HepG2 (cell line): ENCODE measurements at regions not wholly inside any gene's neighbourhood (a gene's known extent, or its start where the extent isn't known, plus 50 kb on each side); places are given as distances from the start of the nearest gene placed in this dataset.

Source experiments
- ATAC-seq: fragments of 200-7000 bp; cut with Tn5 transposase; 3 replicates; pipeline ENCODE4 v1.9.1; 2020; ENCODE audit warnings: mild to moderate bottlenecking, moderate library complexity
- BruUV-seq: library from RNA; stranded (reverse); fragments of 400-500 nt; replicated peaks from 2 replicates; lab custom pipeline; 2021; lab: Mats Ljungman, UMichigan
- CTCF ChIA-PET: fragments of 300-600 bp; formaldehyde crosslinking; extraction: SDS; loops from one replicate; lab custom pipeline; 2021; ENCODE audit warnings: low total read pairs, inconsistent platforms, low intra/inter-chr PET ratio; lab: Yijun Ruan, JAX
- POLR2A ChIA-PET: fragments of 350-600 bp; sonication (Branson Sonifier 250); formaldehyde crosslinking; loops from one replicate; lab custom pipeline; 2020; ENCODE audit warnings: antibody characterized with exemption, inconsistent platforms; lab: Yijun Ruan, JAX
- DNase-seq: peaks from one replicate; pipeline ENCODE4 v3.0.0-alpha.2; 2015; ENCODE audit warnings: low spot score
- FAIRE-seq: peaks from 3 replicates; lab custom pipeline; 2011; peaks lifted over from hg19 to GRCh38; lab: Jason Lieb, UNC
- H2AFZ ChIP-seq: one replicate; pipeline ENCODE4 v1.6.1; 2011; ENCODE audit warnings: low read length, inconsistent platforms
- H3K27ac ChIP-seq: fragments of 300-600 bp; 3 replicates; pipeline ENCODE4 v1.8.0; 2011; ENCODE audit warnings: mixed run types, mild to moderate bottlenecking, mixed read lengths, low read length, inconsistent platforms; ENCODE audit not compliant: insufficient read depth; ENCODE audit errors: extremely low read length
- H3K27me3 ChIP-seq, 2 experiments: fragments of 200-600 bp in 1 of 2; 2 replicates in 1 of 2; 3 replicates in 1 of 2; pipeline versions ENCODE4 v1.6.0 to v1.8.0; 2011; ENCODE audit warnings: low read length in 2 of 2, mild to moderate bottlenecking in 2 of 2, moderate library complexity in 2 of 2, inconsistent platforms in 1 of 2; ENCODE audit not compliant: insufficient read depth in 2 of 2, control insufficient read depth in 1 of 2
- H3K36me3 ChIP-seq, 2 experiments: fragments of 200-600 bp in 1 of 2; replicated peaks in 1 of 2; 2 replicates in 1 of 2; 3 replicates in 1 of 2; pipeline versions ENCODE4 v1.5.1 to v1.8.0; 2011; ENCODE audit warnings: low read length in 2 of 2, inconsistent platforms in 1 of 2; ENCODE audit not compliant: insufficient read depth in 2 of 2, control insufficient read depth in 1 of 2
- H3K4me1 ChIP-seq: 2 replicates; pipeline ENCODE4 v1.5.1; 2012; ENCODE audit warnings: low read length, inconsistent platforms; ENCODE audit not compliant: insufficient read depth
- H3K4me2 ChIP-seq: 2 replicates; pipeline ENCODE4 v1.6.0; 2011; ENCODE audit warnings: low read depth, low read length, inconsistent platforms
- H3K4me3 ChIP-seq, 3 experiments: fragments of 200-600 bp in 1 of 3; sonication (generic), shearing (Covaris generic) in 1 of 3; replicated peaks in 1 of 3; 2 replicates each; pipeline ENCODE4 v1.5.1; 2011 to 2016; ENCODE audit warnings: low read length in 3 of 3, inconsistent platforms in 2 of 3, low read depth in 2 of 3, mild to moderate bottlenecking in 2 of 3, control low read depth in 1 of 3, mixed read lengths in 1 of 3; ENCODE audit not compliant: insufficient read depth in 1 of 3
- H3K79me2 ChIP-seq: one replicate; pipeline ENCODE4 v1.6.1; 2011; ENCODE audit warnings: low read length, inconsistent platforms; ENCODE audit not compliant: insufficient read depth
- H3K9ac ChIP-seq: 2 replicates; pipeline ENCODE4 v1.6.0; 2011; ENCODE audit warnings: mild to moderate bottlenecking, low read depth, low read length, inconsistent platforms; ENCODE audit not compliant: insufficient read depth
- H3K9me3 ChIP-seq: 2 replicates; pipeline ENCODE4 v1.5.1; 2012; ENCODE audit warnings: mild to moderate bottlenecking, low read length
- H4K20me1 ChIP-seq: 2 replicates; pipeline ENCODE4 v1.6.0; 2011; ENCODE audit warnings: inconsistent platforms, mild to moderate bottlenecking, low read length, moderate library complexity; ENCODE audit not compliant: insufficient read depth
- CCAR2 ChIP-seq: fragments of 200-400 bp; formaldehyde crosslinking; optimal IDR thresholded peaks from 2 replicates; pipeline ENCODE3; 2018; ENCODE audit warnings: low read depth, mild to moderate bottlenecking, low read length, moderate library complexity
- FOXA1 ChIP-seq, 2 experiments: fragments of 450-650 bp in 1 of 2; sonication (generic) in 1 of 2; formaldehyde crosslinking in 1 of 2; IDR thresholded peaks; 2 replicates each; pipeline versions ENCODE4 v1.4.0 to v1.6.1; 2016 to 2020; ENCODE audit warnings: missing genetic modification reagents in 1 of 2
- GZF1 ChIP-seq: sonication (generic); formaldehyde crosslinking; IDR thresholded peaks from 2 replicates; pipeline ENCODE4 v1.5.1; 2020; ENCODE audit warnings: mild to moderate bottlenecking, missing genetic modification reagents
- HMG20A ChIP-seq: IDR thresholded peaks from 2 replicates; pipeline ENCODE4 v1.6.1; 2016; ENCODE audit warnings: borderline replicate concordance
- KLF12 ChIP-seq: sonication (generic); formaldehyde crosslinking; IDR thresholded peaks from 2 replicates; pipeline ENCODE4 v1.4.0; 2020; ENCODE audit warnings: missing genetic modification reagents, borderline replicate concordance
- KLF13 ChIP-seq: sonication (generic); formaldehyde crosslinking; IDR thresholded peaks from 2 replicates; pipeline ENCODE4 v1.4.0; 2020; ENCODE audit warnings: mild to moderate bottlenecking, missing genetic modification reagents
- MAFF ChIP-seq: IDR thresholded peaks from 2 replicates; pipeline ENCODE4 v1.6.1; 2011; ENCODE audit warnings: low read depth, low read length, improper control_type of control experiment
- POLR2A ChIP-seq, 2 experiments: IDR thresholded peaks; 2 replicates each; pipeline ENCODE4 v1.6.1; 2011; ENCODE audit warnings: low read depth in 2 of 2, low read length in 2 of 2, mild to moderate bottlenecking in 1 of 2, moderate library complexity in 1 of 2; ENCODE audit not compliant: insufficient read depth in 1 of 2
- TMF1 ChIP-seq: sonication (generic); formaldehyde crosslinking; IDR thresholded peaks from 2 replicates; pipeline ENCODE4 v1.8.1; 2022; ENCODE audit warnings: low read depth, missing genetic modification reagents
- ZFP41 ChIP-seq: sonication (generic); formaldehyde crosslinking; IDR thresholded peaks from 2 replicates; pipeline ENCODE4 v1.4.0; 2020; ENCODE audit warnings: mild to moderate bottlenecking, missing genetic modification reagents, borderline replicate concordance
- ZNF10 ChIP-seq: sonication (generic); formaldehyde crosslinking; IDR thresholded peaks from 2 replicates; pipeline ENCODE4 v1.4.0; 2020; ENCODE audit warnings: mild to moderate bottlenecking, low read depth, missing genetic modification reagents, borderline replicate concordance
- ZNF317 ChIP-seq: sonication (generic); formaldehyde crosslinking; IDR thresholded peaks from 2 replicates; pipeline ENCODE4 v1.5.0; 2020; ENCODE audit warnings: mild to moderate bottlenecking, missing genetic modification reagents
- ZNF382 ChIP-seq: sonication (generic); formaldehyde crosslinking; IDR thresholded peaks from 2 replicates; pipeline ENCODE4 v1.5.0; 2020; ENCODE audit warnings: missing genetic modification reagents, mild to moderate bottlenecking, borderline replicate concordance
- ZNF550 ChIP-seq: sonication (generic); formaldehyde crosslinking; IDR thresholded peaks from 2 replicates; pipeline ENCODE4 v1.4.0; 2020; ENCODE audit warnings: mild to moderate bottlenecking, missing genetic modification reagents, borderline replicate concordance
- ZNF576 ChIP-seq: sonication (generic); formaldehyde crosslinking; IDR thresholded peaks from 2 replicates; pipeline ENCODE4 v1.4.0; 2020; ENCODE audit warnings: mild to moderate bottlenecking, missing genetic modification reagents
- ZNF660 ChIP-seq: sonication (generic); formaldehyde crosslinking; IDR thresholded peaks from 2 replicates; pipeline ENCODE4 v1.5.1; 2020; ENCODE audit warnings: mild to moderate bottlenecking, low read depth, missing genetic modification reagents, borderline replicate concordance
- ZNF891 ChIP-seq: sonication (generic); formaldehyde crosslinking; IDR thresholded peaks from 2 replicates; pipeline ENCODE4 v1.5.0; 2020; ENCODE audit warnings: mild to moderate bottlenecking, missing genetic modification reagents
- WGBS: methylation state at CpG from one replicate; pipeline ENCODE4 v1.1.6; 2017; ENCODE audit warnings: low lambda C conversion rate; 5-methylcytosine and 5-hydroxymethylcytosine counted together
- in situ Hi-C: cut with HindIII; loops from 2 replicates; pipeline ENCODE4 v1.10.0; 2017; ENCODE audit warnings: low pct_unique_long_range_greater_than_20kb; ENCODE audit not compliant: extremely low pct_ligation_motif_present
- intact Hi-C: fragments of 100-400 bp; cut with micrococcal nuclease; formaldehyde crosslinking; loops from one replicate; pipeline ENCODE4 v1.10.0; 2022; ENCODE audit not compliant: unreplicated experiment
- TF ChIP-seq, protein P1 (sequence below): sonication (generic); formaldehyde crosslinking; IDR thresholded peaks from 2 replicates; pipeline ENCODE4 v1.5.1; 2020; ENCODE audit warnings: mild to moderate bottlenecking, missing genetic modification reagents, moderate library complexity
- TF ChIP-seq, protein P2 (sequence below): sonication (generic); formaldehyde crosslinking; IDR thresholded peaks from 2 replicates; pipeline ENCODE4 v1.4.0; 2020; ENCODE audit warnings: missing genetic modification reagents, borderline replicate concordance
- TF ChIP-seq, protein P3 (sequence below): sonication (generic); formaldehyde crosslinking; IDR thresholded peaks from 2 replicates; pipeline ENCODE4 v1.5.0; 2020; ENCODE audit warnings: missing genetic modification reagents

DNA sequence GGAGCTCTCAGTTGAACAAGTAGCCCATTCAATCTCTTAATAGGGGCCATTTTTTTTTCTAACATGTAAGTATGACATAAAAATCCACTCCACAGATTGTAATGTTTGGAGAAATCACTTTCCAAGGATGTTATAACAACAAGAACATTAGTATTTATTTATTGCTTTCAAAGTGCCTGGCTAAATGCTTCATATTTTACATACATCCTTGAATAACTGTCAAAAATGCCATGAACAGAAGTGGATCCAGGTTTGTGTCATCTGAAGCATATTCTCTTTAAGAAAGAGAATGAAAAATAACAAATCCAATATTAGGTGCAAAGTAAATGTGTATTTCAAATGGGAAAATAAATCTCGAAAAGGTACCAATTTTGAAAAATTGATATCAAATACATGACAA is 344.0 kb upstream of the FAT3 start (continued):
- no peak for TF ChIP-seq ZNF576
- no peak for TF ChIP-seq ZNF382 (CRISPR knock-in tag)
- no peak for TF ChIP-seq FOXA1 (IDR thresholded peaks at IDR 0.05)
- no peak for TF ChIP-seq FOXA1 (CRISPR knock-in tag; IDR thresholded peaks at IDR 0.05)
- TF ChIP-seq KLF13 (CRISPR knock-in tag) = no peak
- no peak for TF ChIP-seq KLF12 (CRISPR knock-in tag)
- TF ChIP-seq GZF1 (CRISPR knock-in tag) = no peak
- TF ChIP-seq HMG20A (CRISPR knock-in tag) = no peak
- no peak for TF ChIP-seq ZNF660 (CRISPR knock-in tag)
- TF ChIP-seq, protein P1, sequence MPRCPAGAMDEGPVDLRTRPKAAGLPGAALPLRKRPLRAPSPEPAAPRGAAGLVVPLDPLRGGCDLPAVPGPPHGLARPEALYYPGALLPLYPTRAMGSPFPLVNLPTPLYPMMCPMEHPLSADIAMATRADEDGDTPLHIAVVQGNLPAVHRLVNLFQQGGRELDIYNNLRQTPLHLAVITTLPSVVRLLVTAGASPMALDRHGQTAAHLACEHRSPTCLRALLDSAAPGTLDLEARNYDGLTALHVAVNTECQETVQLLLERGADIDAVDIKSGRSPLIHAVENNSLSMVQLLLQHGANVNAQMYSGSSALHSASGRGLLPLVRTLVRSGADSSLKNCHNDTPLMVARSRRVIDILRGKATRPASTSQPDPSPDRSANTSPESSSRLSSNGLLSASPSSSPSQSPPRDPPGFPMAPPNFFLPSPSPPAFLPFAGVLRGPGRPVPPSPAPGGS = no peak

DNA sequence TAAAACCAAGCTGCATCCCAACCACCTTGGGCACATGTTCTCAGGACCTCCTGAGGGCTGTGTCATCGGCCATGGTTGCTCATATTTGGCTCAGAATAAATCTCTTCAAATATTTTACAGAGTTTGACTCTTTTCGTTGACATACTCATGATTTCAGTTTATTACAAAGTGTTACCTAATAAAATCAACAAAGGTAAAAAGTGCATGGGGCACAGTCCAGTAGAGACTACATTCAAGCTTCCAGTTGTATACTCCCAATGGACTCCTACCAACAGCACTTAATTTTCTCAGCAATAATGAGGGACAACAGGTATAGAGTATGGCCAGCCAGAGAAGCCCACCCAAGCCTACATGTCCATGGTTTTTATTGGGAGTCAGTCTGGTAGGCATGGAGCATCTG is 347.9 kb upstream of the FAT3 start:
- Histone ChIP-seq H3K9me3 (no peaks in the 10 kb centered on the region), H3K4me3 (no peak overlapping the region), H3K9ac (no peak overlapping the region), H3K4me2 (no peak overlapping the region), H3K36me3 (no peaks in the 10 kb centered on the region), H3K79me2 (no peaks in the 10 kb centered on the region), H3K4me1 (no peaks in the 10 kb centered on the region), H3K27me3 (no peaks in the 10 kb centered on the region), H3K27ac (no peak overlapping the region), H2AFZ (no peak overlapping the region), H4K20me1 (no peaks in the 10 kb centered on the region)
- intact Hi-C loops = no loop called here
- 0% methylated on average over 2 of the region's 2 CpGs for WGBS
- DNase-seq = no peak
- BruUV-seq = no TSS peak
- in situ Hi-C loops = no loop called here
- no peak for ATAC-seq
- CTCF ChIA-PET = no interaction called here
- POLR2A ChIA-PET = no interaction called here
- FAIRE-seq = no peak
- no peak for TF ChIP-seq POLR2A (IDR thresholded peaks at IDR 0.05; ENCODE audit: insufficient read depth in 1 of 2, low read depth in 2 of 2, low read length in 2 of 2)
- TF ChIP-seq CCAR2 = no peak
- no peak for TF ChIP-seq ZNF10 (CRISPR knock-in tag)
- no peak for TF ChIP-seq ZNF317 (CRISPR knock-in tag)
- TF ChIP-seq, protein P2, sequence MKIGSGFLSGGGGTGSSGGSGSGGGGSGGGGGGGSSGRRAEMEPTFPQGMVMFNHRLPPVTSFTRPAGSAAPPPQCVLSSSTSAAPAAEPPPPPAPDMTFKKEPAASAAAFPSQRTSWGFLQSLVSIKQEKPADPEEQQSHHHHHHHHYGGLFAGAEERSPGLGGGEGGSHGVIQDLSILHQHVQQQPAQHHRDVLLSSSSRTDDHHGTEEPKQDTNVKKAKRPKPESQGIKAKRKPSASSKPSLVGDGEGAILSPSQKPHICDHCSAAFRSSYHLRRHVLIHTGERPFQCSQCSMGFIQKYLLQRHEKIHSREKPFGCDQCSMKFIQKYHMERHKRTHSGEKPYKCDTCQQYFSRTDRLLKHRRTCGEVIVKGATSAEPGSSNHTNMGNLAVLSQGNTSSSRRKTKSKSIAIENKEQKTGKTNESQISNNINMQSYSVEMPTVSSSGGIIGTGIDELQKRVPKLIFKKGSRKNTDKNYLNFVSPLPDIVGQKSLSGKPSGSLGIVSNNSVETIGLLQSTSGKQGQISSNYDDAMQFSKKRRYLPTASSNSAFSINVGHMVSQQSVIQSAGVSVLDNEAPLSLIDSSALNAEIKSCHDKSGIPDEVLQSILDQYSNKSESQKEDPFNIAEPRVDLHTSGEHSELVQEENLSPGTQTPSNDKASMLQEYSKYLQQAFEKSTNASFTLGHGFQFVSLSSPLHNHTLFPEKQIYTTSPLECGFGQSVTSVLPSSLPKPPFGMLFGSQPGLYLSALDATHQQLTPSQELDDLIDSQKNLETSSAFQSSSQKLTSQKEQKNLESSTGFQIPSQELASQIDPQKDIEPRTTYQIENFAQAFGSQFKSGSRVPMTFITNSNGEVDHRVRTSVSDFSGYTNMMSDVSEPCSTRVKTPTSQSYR (CRISPR knock-in tag) = no peak
- TF ChIP-seq, protein P3, sequence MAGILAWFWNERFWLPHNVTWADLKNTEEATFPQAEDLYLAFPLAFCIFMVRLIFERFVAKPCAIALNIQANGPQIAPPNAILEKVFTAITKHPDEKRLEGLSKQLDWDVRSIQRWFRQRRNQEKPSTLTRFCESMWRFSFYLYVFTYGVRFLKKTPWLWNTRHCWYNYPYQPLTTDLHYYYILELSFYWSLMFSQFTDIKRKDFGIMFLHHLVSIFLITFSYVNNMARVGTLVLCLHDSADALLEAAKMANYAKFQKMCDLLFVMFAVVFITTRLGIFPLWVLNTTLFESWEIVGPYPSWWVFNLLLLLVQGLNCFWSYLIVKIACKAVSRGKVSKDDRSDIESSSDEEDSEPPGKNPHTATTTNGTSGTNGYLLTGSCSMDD (CRISPR knock-in tag) = no peak
- no peak for TF ChIP-seq TMF1 (CRISPR knock-in tag)
- no peak for TF ChIP-seq ZNF891
- no peak for TF ChIP-seq MAFF
- TF ChIP-seq ZFP41 (CRISPR knock-in tag) = no peak
- no peak for TF ChIP-seq ZNF550 (CRISPR knock-in tag)
